NCI-H524 (cell line): ENCODE measurements at regions not wholly inside any gene's neighbourhood (a gene's known extent, or its start where the extent isn't known, plus 50 kb on each side); places are given as distances from the start of the nearest gene placed in this dataset.

Experiments used
- DNase-seq, 2 experiments: peaks; one replicate each; lab custom pipeline; 2025; lab: John Stamatoyannopoulos, UW

GRCh38 chr6:168132531-168133167, 53.6 kb upstream of the FRMD1 start:
- DNase-seq, result peak; percentile 88

GRCh38 chr6:168131464-168132415, 52.7 kb upstream of the FRMD1 start:
- DNase-seq, result no peak

- DNase-seq, result no peak
Observed at GRCh38 chr6:168130697-168131371, 51.8 kb upstream of the FRMD1 start.

- no peak for DNase-seq
Observed at GRCh38 chr6:168130168-168130696, 51.2 kb upstream of the FRMD1 start.

- DNase-seq, result no peak
Observed at GRCh38 chr6:168129292-168130167, 50.5 kb upstream of the FRMD1 start.

- DNase-seq, result no peak
Observed at GRCh38 chr6:168128631-168129291, 49.7 kb upstream of the FRMD1 start.
